ENCODE measurements at regions not wholly inside any gene's neighbourhood (a gene's known extent, or its start where the extent isn't known, plus 50 kb on each side); places are given as distances from the start of the nearest gene placed in this dataset.

DNA sequence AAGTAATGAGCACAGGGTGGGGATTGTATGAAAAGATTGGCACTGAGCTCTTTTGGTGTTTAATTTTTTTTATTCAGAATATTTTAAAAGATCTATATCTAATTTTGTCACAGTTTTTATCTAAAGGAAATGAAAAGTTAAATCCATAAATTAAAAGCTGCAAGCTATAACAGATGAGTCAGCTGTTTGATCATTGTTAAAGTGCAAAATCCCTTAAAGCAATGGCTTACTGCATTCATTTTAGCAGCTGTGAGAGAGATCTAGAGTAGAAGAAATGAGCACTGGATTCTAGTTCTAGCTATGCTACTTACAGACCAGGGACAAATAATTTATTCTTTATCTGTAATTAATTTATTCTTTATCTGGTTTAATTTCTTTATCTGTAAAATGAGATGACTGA lies 245.9 kb downstream of the CD109 start:
- in situ Hi-C loops (cut with MboI) (no loop called here), intact Hi-C loops (cut with micrococcal nuclease) (no loop called here)
- Histone ChIP-seq H3K9me1 (ENCODE audit: control insufficient read depth, insufficient read depth, low read length) (no peaks in the 10 kb centered on the region), H3K79me2 (ENCODE audit: control insufficient read depth, insufficient read depth, low read length) (no peaks in the 10 kb centered on the region), H3K9me3 (replicated peaks; ENCODE audit: control insufficient read depth, insufficient read depth, low read depth, low read length) (no peaks in the 10 kb centered on the region), H3K27ac (ENCODE audit: extremely low read depth, low read depth, low read length) (no peak overlapping the region), H3K4me1 (replicated peaks in 1 of 2; ENCODE audit: control insufficient read depth in 2 of 2, insufficient read depth in 2 of 2, low read length in 2 of 2) (no peaks in the 10 kb centered on the region), H2AFZ (ENCODE audit: low read depth, low read length) (no peak overlapping the region), H3K9ac (ENCODE audit: insufficient read depth in 1 of 2, low read depth in 2 of 2, low read length in 2 of 2) (no peak overlapping the region), H3K4me2 (ENCODE audit: insufficient read depth, low read length) (no peak overlapping the region), H4K20me1 (replicated peaks; ENCODE audit: control insufficient read depth, insufficient read depth, low read length) (no peaks in the 10 kb centered on the region), H3K27me3 (ENCODE audit: control insufficient read depth in 2 of 2, insufficient read depth in 2 of 2, low read length in 2 of 2) (no peaks in the 10 kb centered on the region), H3K36me3 (ENCODE audit: control insufficient read depth, insufficient read depth, low read length) (no peaks in the 10 kb centered on the region), H3K4me3 (no peak overlapping the region)
- POLR2A ChIA-PET, result no interaction called here
- no peak for TF ChIP-seq MAFK (IDR thresholded peaks at IDR 0.05; ENCODE audit: low read length)
- TF ChIP-seq ZNF316 (IDR thresholded peaks at IDR 0.05), result 0 out of 2 replicates have a peak, but pooled peaks have one; percentile 16
- CTCF ChIA-PET (ENCODE audit: low intra/inter-chr PET ratio), result no interaction called here
- no TSS peak for BruUV-seq (replicated peaks)
- ATAC-seq (no peak), FAIRE-seq (no peak), DNase-seq (ENCODE audit: extremely low read depth in 1 of 4, low spot score in 3 of 4) (no peak)

DNA sequence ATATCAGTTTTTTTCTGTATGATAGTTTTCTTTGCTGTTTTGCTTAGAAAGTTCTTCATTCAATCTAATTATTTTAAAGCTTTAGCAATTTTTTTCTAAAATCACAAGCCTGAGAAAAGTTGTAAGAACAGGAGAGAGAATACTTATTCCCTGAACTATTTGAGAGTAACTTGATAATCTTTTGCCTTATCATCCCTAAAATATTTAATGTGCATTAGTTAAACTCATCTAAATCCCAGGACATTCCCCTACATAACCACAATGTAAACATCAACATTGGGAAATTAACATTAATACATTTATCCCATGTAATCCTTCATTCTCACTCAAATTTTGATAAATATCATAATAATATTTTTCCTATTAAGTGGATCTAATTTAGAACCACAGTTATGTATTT lies 241.8 kb downstream of the CD109 start:
- DNase-seq (ENCODE audit: extremely low read depth in 1 of 4, low spot score in 3 of 4) (no peak), FAIRE-seq (no peak), ATAC-seq (no peak)
- in situ Hi-C loops (cut with MboI) (no loop called here), intact Hi-C loops (cut with micrococcal nuclease) (no loop called here)
- CTCF ChIA-PET (ENCODE audit: low intra/inter-chr PET ratio), result no interaction called here
- H3K9me3 ChIP-seq (replicated peaks; ENCODE audit: control insufficient read depth, insufficient read depth, low read depth, low read length), result no peaks in the 10 kb centered on the region
- H3K9me1 ChIP-seq (ENCODE audit: control insufficient read depth, insufficient read depth, low read length), result no peaks in the 10 kb centered on the region
- no peak overlapping the region for H3K9ac ChIP-seq (ENCODE audit: insufficient read depth in 1 of 2, low read depth in 2 of 2, low read length in 2 of 2)
- no peaks in the 10 kb centered on the region for H4K20me1 ChIP-seq (replicated peaks; ENCODE audit: control insufficient read depth, insufficient read depth, low read length)
- H3K36me3 ChIP-seq (ENCODE audit: control insufficient read depth, insufficient read depth, low read length), result no peaks in the 10 kb centered on the region
- BruUV-seq (replicated peaks), result no TSS peak
- H3K4me1 ChIP-seq (replicated peaks in 1 of 2; ENCODE audit: control insufficient read depth in 2 of 2, insufficient read depth in 2 of 2, low read length in 2 of 2), result no peaks in the 10 kb centered on the region
- H3K79me2 ChIP-seq (ENCODE audit: control insufficient read depth, insufficient read depth, low read length), result no peaks in the 10 kb centered on the region
- no peak overlapping the region for H3K4me3 ChIP-seq
- no peak overlapping the region for H2AFZ ChIP-seq (ENCODE audit: low read depth, low read length)
- POLR2A ChIA-PET, result no interaction called here
- H3K4me2 ChIP-seq (ENCODE audit: insufficient read depth, low read length), result no peak overlapping the region
- no peak overlapping the region for H3K27ac ChIP-seq (ENCODE audit: extremely low read depth, low read depth, low read length)
- no peak for TF ChIP-seq NFYB (IDR thresholded peaks at IDR 0.05; ENCODE audit: extremely low read depth, insufficient read length)
- no peak for TF ChIP-seq ARID2 (IDR thresholded peaks at IDR 0.05)
- TF ChIP-seq, protein P1, sequence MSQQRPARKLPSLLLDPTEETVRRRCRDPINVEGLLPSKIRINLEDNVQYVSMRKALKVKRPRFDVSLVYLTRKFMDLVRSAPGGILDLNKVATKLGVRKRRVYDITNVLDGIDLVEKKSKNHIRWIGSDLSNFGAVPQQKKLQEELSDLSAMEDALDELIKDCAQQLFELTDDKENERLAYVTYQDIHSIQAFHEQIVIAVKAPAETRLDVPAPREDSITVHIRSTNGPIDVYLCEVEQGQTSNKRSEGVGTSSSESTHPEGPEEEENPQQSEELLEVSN (IDR thresholded peaks at IDR 0.05; ENCODE audit: borderline replicate concordance in 1 of 2, extremely low read depth in 1 of 2, insufficient read depth in 1 of 2, insufficient read length in 1 of 2, low read depth in 1 of 2, low read length in 1 of 2, poor library complexity in 1 of 2, severe bottlenecking in 1 of 2), result no peak
- no peaks in the 10 kb centered on the region for H3K27me3 ChIP-seq (ENCODE audit: control insufficient read depth in 2 of 2, insufficient read depth in 2 of 2, low read length in 2 of 2)

Measured in K562 (cell line).